ENCODE measurements at regions not wholly inside any gene's neighbourhood (a gene's known extent, or its start where the extent isn't known, plus 50 kb on each side); places are given as distances from the start of the nearest gene placed in this dataset.

DNA sequence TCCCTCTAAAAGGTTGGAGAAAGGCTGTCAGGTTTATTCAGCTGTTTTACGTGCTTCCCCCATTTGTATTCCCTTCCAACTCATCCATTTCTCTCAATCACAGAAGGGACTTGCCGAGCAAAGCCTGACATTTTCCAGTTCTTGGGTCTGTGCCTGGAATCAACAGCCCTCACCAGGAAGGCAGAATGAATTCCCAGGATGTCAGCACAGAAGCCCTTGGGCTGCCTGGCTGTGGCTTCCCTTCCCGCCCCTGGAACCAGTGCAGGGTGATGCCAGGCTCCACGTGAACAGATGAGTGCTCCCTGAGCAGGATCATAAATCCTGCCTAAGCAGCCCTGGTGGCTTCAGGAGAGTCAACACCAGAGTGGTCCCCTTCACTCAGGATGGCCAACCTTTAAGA, 86.1 kb upstream of the CD83 start:
- no peak for DNase-seq

DNA sequence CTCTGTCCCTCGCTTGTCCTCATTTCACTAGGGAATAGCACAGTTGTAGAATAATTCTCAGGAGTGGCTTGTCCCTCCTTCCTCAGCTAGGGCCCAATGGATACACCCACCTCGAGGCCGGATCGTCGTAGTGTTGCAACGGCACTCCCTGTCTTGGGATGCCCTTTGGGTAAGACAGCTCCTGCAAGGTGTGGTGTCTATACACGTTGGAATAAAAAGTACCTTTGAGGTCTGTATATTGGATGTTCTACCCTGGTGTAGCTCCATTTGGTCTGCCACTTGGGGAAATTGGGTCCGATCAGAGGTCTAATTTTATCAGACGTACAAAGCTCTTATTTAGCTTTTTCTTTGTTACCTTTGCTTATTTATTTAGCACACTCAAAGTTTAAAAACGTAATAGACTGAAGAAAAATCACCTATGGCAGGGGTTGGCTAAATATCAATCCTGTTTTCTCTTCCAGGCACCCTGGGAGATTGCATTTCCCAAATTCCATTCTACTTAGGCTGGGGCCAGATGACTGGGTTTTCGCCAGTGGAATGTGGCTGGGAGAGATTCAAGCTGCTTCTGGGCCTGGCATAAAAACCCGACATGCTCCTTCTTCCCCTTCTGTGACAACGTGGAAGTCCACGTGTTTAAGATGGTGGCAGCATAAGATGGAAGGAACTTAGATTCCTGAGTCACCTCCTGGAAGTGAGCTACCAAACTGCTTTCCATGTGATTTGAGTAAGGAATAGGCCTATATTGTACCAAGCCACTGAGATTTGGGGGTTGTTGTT, 82.3 kb upstream of the CD83 start:
- DNase-seq = no peak

DNA sequence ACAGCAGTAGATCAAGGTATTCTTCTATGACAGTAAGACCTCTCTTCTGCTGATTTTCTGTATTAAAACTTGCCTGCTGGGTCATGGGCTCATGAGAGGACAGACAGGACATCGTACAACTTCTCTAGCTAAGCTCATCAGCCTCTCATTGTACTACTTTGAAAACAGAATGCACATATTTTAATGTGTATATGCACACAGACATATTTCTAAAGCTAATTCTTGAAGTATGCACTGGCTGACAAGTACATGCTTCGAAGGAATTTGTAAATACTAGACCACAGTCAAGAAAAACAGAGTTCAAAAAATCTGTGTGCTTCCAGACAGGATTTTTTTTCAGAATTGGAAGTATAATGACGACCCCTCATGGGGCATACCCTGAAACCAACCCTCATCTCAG, 81.7 kb upstream of the CD83 start:
- DNase-seq = no peak

DNA sequence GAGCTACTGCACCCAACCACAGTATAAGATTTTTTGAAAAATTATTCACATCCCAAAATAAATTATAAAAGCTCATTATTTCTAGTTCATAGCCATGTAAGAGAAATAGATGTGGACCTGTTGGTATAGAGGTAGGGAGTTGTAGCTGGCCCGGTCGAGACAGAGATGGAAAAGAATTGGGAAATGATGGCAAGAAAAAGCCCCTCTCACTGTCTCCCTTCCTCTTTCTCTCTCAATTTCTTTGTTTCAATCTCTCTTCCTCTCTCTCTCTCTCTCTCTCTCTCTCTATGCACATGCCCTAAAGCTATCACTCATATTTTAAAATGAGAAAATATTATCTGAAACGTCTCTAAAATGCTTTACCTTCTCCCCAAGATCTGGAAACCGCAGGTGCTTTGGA, 80.7 kb upstream of the CD83 start:
- DNase-seq = no peak

DNA sequence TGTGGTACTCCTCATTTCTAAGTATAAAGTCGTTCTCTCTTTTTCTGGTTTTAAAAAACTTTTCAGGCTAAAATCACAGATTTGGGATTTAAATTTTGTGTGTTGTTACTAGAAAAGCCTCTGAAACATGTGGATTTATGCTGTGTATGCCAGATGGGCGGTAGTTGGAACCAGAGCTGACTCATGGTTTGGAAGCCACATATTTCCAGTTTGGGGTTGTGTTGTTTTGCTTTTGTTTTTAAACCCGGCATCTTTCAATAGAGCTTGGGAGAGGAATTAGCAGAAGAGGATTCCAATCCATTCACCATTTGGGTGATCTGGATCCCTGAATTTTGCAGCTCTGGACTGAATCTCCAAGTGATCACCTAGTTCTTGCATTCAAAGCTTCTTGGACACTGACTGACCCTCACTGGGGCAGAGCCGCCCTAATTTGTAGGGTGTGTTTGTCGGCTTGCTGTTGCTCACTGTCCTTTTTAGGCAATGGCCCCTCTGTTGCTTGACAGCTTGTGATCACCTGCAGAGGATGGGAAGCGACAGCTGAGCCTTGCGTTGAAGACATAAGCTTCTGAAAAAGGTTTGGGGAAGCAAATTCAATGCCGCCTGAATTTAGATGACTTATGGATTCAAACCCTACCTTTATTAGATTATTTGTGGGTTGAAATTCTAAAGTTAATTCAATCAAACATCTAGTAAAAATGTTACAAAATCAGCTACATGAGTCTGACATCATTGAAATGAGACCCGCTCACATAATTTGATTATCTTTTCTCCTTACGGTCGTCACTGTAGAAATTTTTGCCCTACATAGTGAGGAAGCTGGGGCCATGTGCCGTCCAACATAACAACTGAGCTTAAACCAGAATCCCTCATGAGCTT, 79.9 kb upstream of the CD83 start:
- no peak for DNase-seq

DNA sequence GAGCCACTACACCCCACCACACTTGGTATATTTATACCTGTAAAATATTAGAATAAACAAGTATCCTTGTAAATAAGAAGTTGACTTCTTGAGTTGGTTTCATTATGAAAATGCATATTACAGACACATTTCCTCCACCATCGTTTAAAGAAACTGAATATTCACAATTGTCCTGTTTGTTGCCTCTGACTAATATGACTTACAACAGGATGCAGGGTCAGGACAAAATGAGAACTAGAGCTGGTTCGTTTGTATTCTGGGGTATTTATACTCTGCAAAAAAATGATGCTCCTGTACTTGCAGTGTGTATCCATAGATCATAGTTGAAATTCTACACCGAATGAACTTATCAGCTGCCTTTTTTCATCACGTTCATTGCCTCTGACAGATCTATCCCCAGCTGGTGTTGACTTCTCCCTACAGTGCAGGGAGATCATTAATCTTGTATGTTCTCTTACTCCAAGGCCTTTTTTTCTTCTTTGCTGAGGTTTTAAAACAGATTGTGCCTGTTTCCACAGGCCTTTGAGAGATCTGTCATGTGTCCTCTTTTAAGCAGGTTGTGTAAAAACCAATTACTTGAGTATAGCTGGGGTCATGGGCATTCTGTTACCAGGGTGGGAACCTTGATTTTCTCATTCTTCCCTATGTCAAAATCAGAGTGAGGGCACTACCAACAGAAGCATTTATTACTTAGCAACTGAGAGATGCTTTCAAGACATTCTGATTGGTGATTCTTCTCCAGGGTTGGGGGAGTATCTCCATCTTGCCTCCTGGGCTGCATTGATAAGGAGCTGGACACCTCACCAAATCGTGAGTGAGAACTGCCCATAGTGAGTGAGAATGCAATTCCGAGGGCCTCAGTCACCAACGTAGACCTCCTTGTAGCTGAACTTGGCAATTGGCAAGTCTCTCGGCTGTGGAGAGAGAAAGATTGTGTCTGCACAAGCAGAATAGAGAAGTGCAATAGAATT, 78.8 kb upstream of the CD83 start:
- no peak for DNase-seq

DNA sequence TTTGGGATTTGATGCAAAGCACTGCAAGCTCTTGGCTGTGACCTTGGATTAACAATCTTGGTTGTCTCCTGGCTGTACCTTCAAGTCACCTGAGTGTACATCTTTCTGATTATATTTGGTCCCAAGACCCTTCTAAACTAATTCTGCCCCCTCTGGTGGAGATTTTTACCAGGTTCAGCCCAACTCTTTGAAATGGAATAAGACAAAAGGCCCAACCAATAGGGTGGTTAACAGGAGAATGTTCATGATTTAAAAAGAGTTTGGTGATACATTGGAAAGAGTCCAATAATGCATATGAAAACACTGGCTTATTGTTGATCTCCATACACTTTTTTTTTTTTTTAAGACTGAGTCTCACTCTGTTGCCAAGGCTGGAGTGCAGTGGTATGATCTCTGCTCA, 77.5 kb upstream of the CD83 start:
- DNase-seq = no peak

DNA sequence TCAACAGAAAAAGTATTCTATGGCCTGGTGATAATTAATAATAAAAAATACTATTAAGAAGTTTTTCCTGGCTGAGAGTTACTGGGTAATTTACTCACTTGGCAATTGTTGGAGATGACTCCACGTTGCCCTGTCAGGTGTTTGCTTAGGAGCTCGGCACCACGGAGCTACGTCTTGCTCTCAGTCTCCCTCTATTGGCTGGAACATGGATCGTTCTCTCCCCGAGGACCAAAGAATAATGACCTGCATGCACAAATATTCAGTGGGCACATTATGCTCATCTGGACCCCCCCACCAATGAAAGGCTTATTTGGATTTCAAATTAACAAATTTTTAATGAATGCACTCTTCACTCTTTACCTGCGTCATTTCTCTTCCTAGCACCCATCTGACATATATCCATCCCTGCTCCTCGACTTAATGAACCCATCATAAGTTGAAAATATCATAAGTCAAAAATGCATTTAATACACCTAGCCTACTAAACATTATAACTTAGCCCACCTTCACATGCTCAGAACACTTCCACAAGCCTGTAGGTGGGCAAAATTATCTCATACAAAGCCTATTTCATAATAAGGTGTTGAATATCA, 71.0 kb upstream of the CD83 start:
- no peak for DNase-seq

DNA sequence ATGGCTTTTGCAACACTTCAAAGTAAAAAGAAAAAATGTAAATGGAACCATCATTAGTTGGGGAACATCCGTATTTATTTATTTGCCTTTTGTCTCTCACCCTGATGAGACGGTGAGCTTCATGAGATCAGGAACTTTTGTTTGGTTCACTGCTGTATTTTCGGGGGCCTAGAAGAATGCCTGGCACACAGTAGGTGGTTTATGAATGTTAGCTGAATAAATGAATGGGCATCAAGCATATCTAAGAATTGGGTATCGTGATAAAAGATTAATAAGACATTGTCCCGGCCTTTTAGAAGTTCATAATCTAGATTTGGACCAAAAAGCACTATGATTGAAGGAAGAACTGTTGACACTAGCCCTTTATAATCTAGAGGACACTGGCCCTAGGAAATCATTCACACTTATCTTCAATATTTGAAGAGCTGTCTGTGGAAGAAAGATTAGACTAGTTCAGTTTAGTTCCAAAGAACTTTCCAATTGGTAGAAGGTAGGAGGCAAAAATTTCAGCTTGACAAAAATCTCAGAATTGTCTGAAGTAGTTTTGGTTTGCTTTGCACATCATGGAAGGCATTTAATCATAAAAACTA, 70.3 kb upstream of the CD83 start:
- DNase-seq = no peak

DNA sequence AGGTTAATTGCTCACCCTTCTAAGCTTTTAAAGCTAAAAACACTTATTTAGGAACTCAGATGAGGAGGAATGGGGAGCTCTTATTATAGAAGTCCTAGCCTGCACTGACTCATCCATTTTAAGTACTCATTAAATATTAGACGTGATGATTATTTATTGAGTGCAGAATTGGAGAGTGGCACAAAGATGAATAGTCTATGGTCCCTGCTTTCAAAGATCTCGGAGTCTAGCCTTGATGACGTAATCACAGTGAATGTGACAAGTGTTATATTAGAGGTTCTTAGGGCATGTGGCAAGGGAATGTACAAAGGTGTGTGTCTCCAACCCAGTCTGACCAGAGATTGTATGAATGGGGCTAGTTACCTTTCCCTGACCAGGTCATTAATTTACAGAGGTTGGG, 68.7 kb upstream of the CD83 start:
- no peak for DNase-seq

DNA sequence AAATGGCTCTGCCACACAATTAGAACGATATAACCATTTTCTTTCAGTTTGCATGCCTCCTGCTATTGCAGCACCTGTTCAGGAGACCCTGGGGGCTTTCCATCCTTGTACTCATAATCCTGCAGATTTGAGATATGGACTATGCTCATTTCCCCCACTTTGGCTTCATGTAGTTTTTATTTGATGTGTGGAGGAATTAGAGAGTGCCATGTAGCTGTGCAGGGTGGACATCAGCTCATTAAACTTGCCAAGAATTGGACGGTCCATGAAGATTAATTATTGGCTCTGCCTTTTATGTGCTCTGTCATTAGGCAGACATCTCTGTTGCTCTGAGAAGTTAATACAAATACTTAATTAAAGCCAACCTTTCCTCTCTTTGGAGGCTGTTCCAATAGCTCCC, 66.2 kb upstream of the CD83 start:
- no peak for DNase-seq

DNA sequence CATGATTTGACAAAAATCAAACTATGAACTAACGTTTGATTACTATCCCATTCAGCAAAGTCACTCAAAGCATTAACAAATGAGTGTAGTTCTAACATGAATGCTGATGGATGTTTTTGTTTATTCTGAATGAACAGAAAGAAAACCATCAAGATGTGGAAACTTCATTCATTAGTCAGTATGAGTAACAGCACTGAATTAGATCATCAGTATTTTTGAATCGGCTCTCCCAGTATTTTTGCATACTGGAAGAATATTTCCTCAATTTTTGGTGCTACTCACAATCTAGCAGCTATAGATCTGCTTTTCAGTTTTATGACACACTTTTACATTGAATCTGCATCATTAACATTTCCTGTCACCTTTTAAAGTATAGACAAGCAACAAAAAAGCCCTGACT, 63.8 kb upstream of the CD83 start:
- DNase-seq = no peak

DNA sequence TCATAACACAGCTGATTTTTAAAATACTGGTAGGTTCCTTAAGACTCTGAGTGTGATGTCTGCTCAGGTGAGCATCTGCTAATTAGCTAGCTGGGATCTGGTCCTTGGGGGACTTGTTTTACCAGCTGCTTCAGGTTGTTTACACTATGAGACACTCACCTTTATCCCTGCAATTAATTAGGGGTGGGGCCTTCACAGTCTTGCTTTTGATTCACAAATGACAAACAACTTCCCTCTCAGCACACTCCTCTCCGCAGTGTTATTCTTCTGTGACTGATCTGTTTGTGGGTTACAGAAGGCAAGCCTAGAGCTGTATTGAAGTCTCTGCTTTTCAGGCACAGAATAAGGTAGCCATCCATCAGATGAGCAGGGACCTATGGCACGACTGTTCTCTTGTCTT, 62.0 kb upstream of the CD83 start:
- no peak for DNase-seq

DNA sequence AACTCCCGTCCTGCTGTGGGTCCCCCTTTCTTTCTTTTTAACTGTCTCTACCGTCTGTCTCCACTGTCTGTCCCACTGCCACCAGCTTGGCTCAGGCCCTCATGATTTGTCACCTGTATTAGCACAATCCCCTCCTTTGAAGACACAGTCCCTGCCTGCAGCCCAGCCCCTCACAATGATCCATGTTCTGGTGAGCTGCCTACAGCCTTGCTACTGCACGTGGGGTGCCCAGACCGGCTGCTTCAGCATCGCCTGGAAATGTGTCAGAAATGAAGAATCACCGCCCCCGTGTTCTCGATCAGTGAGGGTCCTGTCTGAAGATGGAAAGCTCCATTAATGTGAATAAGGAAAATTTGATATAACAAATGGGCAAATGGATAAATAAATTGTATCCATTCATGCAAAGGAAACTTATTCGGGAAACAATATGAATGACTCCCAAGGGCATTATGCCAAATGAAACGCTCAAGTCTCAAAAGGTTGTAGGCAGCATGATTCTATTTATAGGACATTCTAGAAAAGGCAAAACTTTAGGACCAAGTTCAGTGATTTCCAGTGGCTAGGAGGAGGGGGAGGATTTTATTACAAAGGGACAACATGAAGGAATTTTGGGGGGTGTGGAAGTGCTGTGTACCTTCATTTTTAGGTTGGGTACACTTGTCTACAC, 59.4 kb upstream of the CD83 start:
- no peak for DNase-seq

DNA sequence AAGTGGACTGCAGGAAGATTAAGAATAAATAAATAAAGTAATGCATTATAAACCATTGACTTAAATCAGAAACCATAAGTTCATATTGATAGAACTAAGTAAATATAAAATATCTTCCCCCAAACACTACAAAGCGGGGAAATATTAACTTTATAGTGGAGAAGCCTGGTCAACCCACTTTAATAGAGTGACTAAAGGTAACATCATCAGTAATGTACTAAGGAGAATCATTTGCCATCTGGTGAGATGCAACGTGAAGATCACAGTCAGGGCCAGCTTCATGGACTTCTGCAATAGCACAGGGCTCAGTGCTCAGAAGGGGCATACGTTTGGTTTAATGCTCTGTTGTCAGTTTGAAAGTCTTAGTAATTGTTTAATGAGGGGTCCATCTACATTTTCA, 58.8 kb upstream of the CD83 start:
- no peak for DNase-seq

DNA sequence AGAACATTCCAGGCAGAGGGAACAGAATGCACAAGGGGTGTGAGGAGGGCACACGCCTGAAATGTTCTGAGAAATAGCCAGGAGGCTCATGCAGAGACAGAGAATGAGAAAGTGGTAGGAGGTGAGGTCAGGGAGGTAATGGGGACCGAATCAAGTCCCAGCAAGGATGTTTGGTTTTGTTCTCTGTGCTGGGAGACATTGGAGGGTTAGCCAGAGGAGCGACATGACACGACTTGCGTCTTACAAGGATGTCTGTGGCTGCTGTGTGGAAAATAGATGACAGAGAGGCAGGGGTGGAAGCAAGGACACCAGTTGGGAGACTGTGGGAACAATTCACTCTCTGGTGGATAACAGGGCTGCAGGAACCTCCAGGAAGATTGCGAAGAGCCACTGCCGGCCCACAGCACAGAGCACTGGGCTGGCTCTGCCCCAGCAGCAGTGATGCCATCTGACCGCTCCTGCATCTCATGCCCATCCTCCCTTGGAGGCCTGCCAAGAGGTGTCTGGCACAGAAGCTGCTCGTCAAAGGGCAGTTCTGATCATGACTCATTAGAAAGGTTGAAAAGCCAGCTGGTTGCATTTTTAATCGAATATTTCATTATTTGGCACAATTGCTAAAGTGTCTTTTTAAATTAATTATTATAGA, 57.7 kb upstream of the CD83 start:
- DNase-seq = no peak

DNA sequence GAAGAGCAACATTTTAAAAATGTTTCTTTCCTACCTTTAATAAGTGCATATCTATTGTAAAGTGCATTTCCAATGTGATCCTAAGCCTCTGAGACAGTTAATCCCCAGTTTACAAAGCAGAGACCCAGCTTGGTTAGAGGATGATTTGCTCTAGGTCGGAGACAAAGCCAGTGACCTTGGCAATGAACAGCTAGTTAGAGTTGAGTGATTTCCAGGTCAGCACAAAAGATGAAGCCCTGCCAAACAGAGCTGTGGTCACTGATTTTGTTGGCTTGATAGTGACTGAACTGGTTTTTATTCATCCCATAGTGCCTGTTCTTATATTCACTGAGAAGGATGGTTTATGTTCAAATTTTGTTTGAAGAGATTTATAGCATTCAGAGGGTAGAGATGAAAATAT, 56.6 kb upstream of the CD83 start:
- DNase-seq = no peak

DNA sequence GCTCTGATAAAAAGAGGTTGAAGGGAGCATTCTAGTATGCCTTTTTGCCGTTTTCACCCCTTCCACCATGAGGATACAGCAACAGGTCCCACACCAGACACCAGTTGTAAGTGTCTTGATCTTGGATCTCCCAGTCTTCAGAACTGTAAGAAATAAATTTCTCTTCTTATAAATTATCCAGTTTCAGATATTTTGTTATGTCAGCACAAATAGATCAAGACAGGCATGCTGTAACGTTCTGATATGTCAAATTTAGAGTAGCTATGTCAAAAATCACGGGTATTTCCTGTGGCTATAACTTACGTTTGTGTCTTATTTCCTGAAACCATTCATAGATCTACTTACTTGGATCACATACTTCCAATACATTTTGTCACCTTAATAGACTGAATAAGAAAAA, 55.9 kb upstream of the CD83 start:
- no peak for DNase-seq

DNA sequence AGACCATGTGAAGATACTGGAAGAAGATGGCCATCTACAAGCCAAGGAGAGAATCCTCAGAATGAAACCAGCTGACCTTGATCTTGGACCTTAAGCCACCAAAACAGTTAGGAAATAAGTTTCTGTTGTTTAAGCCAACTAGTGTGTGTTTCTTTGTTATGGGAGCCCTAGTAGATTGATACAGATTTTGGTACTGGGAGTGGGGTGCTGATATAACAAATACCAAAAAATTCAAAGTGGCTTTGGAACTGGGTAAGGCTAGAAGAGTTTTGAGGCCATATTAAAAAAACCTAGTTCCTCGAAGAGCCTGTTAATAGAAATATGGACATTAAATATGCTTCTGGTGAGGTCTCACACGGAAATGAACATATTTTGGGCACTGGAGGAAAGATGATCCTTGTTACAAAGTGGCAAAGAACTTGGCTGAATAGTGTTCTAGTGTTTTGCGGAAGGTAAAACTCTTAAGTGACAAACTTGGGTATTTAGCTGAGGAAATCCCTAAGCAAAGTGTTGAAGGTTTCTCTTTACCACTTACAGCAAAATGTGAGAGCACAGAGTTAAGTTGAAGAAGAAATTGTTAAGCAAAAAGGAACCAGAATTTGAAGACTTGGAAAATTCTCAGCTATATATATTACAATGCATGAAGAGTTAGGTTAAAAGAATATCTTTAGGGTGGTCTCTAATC, 55.1 kb upstream of the CD83 start:
- no peak for DNase-seq

DNA sequence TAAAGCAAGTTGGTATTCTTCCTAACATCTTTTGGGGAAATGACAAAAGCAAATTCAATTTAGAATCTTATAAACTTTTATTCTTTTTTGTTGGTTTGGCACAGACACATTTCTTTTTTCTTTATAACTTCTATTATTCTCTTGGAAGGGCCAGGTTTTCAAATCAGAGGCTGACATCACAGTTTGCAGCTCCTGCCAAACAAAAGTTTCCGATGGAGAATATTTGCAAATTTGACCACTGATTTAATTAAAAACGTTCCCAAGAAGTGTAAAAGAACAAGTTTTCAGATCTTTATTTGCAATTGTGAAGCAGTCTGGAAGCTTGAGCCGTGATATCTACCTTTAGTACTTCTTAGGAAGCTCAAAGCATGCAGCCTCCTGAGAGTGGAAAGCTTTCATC, 53.8 kb upstream of the CD83 start:
- no peak for DNase-seq

DNA sequence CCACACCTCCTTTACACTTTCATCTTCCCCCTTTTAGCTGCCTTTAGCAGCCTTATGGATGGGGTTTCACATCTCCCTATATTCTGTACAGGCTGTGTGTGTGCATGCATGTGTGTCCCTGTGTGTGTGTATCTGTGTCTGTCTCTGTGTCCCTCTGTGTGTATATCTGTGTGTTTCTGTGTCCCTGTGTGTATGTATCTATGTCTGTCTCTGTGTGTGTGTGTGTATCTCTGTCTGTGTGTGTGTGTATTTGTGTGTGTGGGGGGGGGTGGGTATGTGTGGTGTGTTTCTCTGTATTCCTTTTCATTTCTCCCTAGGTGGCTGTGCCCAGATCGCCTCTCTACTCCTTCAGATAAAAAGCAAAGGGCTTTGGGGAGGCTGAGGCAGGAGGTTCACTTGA, 52.2 kb upstream of the CD83 start:
- DNase-seq = no peak

Data from hippocampal formation (tissue), 2 donors.